Transverse colon (tissue), 4 donors: ENCODE measurements at regions not wholly inside any gene's neighbourhood (a gene's known extent, or its start where the extent isn't known, plus 50 kb on each side); places are given as distances from the start of the nearest gene placed in this dataset.
"Not testable (repeated sequence)": the region's sequence is repeated elsewhere in the genome, so short reads cannot be mapped to it uniquely, and the experiment has no call there.

ENCODE experiments used
- DNase-seq: peaks from one replicate; pipeline ENCODE4 v3.0.0-alpha.2; 2019
- H3K27ac ChIP-seq, 4 donors: fragments of 200-600 bp; sonication (generic); 2 replicates each; pipeline ENCODE4 v1.5.1; 2016 to 2018; ENCODE audit warnings: inconsistent platforms in 4 of 4
- H3K27me3 ChIP-seq: fragments of 200-600 bp; sonication (generic); 2 replicates; pipeline ENCODE4 v1.5.1; 2017; ENCODE audit warnings: inconsistent platforms
- H3K36me3 ChIP-seq, 4 donors: fragments of 200-600 bp; sonication (generic); 2 replicates each; pipeline ENCODE4 v1.5.1; 2017 to 2019; ENCODE audit warnings: inconsistent platforms in 4 of 4
- H3K4me1 ChIP-seq, 4 donors: fragments of 200-600 bp; sonication (generic); 2 replicates each; pipeline ENCODE4 v1.5.1; 2017 to 2020; ENCODE audit warnings: inconsistent platforms in 4 of 4
- H3K4me3 ChIP-seq, 4 donors: fragments of 200-600 bp; sonication (generic); 1 replicate in 1 of 4; 2 replicates in 3 of 4; pipeline versions ENCODE4 v1.5.1 to v1.6.1; 2017 to 2019; ENCODE audit warnings: inconsistent platforms in 4 of 4
- H3K9me3 ChIP-seq, 2 donors: fragments of 200-600 bp; sonication (generic); 2 replicates each; pipeline ENCODE4 v1.5.1; 2017 to 2019; ENCODE audit warnings: inconsistent platforms in 2 of 2
- EP300 ChIP-seq: sonication (generic); formaldehyde crosslinking; IDR thresholded peaks from one replicate; pipeline ENCODE4 v1.6.1; 2017; ENCODE audit warnings: antibody characterized with exemption, low read depth
- POLR2A ChIP-seq: fragments of 450-650 bp; IDR thresholded peaks from one replicate; pipeline ENCODE4 v1.6.1; 2016; ENCODE audit warnings: antibody characterized with exemption, mild to moderate bottlenecking, moderate library complexity
- POLR2AphosphoS5 ChIP-seq, 3 donors: sonication (generic); formaldehyde crosslinking; IDR thresholded peaks; one replicate each; pipeline ENCODE4 v1.6.1; 2016; ENCODE audit warnings: antibody characterized with exemption in 3 of 3
- WGBS, 2 donors: methylation state at CpG; one replicate each; pipeline ENCODE4 v1.1.5; 2018; ENCODE audit warnings: low coverage in 1 of 2; 5-methylcytosine and 5-hydroxymethylcytosine counted together
- in situ Hi-C, 4 donors: fragments of 200-750 bp; cut with MboI; loops; one replicate each; pipeline versions ENCODE4 v1.15.0 to v1.15.1; 2017; ENCODE audit warnings: low sequenced_read_pairs in 3 of 4, low pct_ligation_motif_present in 1 of 4, low pct_unique_long_range_greater_than_20kb in 1 of 4
- intact Hi-C: fragments of 100-400 bp; cut with DNase I; formaldehyde crosslinking; loops from one replicate; pipeline ENCODE4 v1.15.1; 2023; ENCODE audit warnings: low total_unique reads
- TF ChIP-seq, protein P1 (sequence below), 5 experiments: fragments of 200-600 bp in 3 of 5; fragments of 450-650 bp in 2 of 5; sonication (generic) in 3 of 5; IDR thresholded peaks; 1 replicate in 2 of 5; 2 replicates in 3 of 5; pipeline ENCODE4 v1.5.1; 2016 to 2017; ENCODE audit warnings: antibody characterized with exemption in 5 of 5, inconsistent platforms in 3 of 5, mild to moderate bottlenecking in 2 of 5, moderate library complexity in 1 of 5

DNA sequence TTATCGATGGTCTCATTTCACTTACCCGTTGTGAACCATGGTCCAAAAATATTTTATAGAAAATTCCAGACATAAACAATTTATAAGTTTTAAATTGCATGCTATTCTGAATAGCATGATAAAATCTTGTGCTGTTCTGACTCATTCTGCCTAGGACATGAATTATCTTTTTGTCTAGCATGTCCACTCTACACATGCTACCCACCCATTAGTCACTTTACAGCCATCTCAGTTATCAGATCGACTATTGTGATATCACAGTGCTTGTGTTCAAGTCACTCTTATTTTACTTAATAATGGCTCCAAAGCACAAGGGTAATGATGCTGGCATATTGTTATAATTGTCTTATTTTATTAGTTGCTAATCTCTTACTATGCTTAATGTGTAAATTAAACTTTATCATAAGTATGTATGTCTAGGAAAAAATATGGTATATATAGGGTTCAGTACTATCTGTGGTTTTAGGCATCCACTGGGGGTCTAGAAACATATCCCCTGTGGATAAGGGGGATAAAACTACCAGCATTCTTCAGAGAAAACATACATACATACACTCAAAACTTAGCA is 252.0 kb upstream of the HTR1E start:
- DNase-seq: no peak
- no peaks in the 10 kb centered on the region for H3K4me1 ChIP-seq
- in situ Hi-C loops: no loop called here
- intact Hi-C loops: no loop called here
- no peaks in the 10 kb centered on the region for H3K9me3 ChIP-seq
- WGBS, 2 donors: 70 to 78% methylated on average over 3 of the region's 3 CpGs
- TF ChIP-seq EP300 (no peak), POLR2A (no peak)
- H3K27ac ChIP-seq: no peak overlapping the region
- no peak overlapping the region for H3K4me3 ChIP-seq
- H3K27me3 ChIP-seq: no peaks in the 10 kb centered on the region
- H3K36me3 ChIP-seq: no peaks in the 10 kb centered on the region

DNA sequence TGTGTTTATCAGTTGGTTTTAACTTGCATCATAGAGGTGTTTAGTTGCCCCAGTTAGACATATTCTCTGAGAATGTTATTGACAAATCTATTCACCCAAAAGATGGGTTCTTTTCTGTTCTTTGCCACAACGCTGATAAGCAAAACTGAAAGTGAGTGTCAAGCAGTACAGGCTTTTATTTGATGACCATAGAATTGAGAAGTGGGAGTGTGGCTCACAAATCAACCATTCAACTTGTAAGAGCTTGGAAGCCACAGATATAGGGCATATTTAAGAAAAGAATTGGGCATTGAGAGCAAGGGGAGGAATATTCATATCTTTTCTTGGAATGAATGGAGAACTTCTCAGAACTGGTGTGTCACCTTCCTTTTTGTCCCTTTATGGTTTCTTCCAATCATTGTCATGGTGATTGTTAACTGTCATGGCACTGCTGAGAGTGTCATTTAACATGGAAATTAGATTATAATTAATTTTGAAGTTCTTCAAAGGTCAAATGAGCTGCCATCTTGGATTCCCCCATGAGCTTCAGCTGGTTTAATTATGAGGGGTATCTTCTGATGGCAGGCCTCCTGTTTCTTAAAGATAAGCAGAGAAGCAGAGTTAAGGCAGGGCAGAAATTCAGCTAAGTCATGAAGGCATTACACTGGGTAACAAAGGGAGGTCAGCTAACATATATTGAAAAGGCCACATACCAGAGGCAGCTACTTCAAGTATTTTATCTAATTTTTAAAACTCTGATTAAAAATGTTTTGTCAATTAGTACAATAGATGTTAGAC is 254.0 kb upstream of the HTR1E start:
- Histone ChIP-seq H3K9me3 (no peaks in the 10 kb centered on the region), H3K27me3 (no peaks in the 10 kb centered on the region), H3K36me3 (no peaks in the 10 kb centered on the region), H3K27ac (no peak overlapping the region), H3K4me3 (no peak overlapping the region), H3K4me1 (no peaks in the 10 kb centered on the region)
- in situ Hi-C loops (no loop called here), intact Hi-C loops (no loop called here)
- DNase-seq: no peak
- TF ChIP-seq, protein P1, sequence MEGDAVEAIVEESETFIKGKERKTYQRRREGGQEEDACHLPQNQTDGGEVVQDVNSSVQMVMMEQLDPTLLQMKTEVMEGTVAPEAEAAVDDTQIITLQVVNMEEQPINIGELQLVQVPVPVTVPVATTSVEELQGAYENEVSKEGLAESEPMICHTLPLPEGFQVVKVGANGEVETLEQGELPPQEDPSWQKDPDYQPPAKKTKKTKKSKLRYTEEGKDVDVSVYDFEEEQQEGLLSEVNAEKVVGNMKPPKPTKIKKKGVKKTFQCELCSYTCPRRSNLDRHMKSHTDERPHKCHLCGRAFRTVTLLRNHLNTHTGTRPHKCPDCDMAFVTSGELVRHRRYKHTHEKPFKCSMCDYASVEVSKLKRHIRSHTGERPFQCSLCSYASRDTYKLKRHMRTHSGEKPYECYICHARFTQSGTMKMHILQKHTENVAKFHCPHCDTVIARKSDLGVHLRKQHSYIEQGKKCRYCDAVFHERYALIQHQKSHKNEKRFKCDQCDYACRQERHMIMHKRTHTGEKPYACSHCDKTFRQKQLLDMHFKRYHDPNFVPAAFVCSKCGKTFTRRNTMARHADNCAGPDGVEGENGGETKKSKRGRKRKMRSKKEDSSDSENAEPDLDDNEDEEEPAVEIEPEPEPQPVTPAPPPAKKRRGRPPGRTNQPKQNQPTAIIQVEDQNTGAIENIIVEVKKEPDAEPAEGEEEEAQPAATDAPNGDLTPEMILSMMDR (IDR thresholded peaks at IDR 0.05): no peak
- TF ChIP-seq POLR2AphosphoS5 (IDR thresholded peaks at IDR 0.05) (no peak), EP300 (no peak), POLR2A (no peak)
- 58 to 70% methylated on average over 1 of the region's 1 CpG for WGBS, 2 donors

DNA sequence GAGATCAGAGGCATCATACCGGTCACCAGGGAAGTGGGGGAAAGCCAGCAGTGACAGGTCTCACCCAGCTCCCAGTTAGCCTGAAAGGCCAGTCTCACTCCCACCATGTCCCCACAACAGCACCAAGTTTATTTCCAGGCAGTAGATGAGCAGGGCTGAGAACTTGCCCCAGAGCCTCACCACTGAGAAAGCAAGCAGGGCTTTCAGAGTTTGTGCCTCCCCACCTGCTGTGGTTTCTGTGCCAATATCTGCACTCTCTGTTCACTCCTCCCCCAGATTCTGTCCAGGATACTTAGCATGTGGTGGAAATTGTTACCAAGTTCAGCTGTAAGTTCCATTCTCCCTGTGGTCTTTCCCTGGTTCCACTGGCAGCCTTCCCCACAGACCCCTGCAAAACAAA is 255.0 kb upstream of the HTR1E start:
- Histone ChIP-seq H3K27ac (no peak overlapping the region), H3K4me1 (no peaks in the 10 kb centered on the region), H3K36me3 (no peaks in the 10 kb centered on the region), H3K4me3 (no peak overlapping the region), H3K27me3 (no peaks in the 10 kb centered on the region), H3K9me3 (no peaks in the 10 kb centered on the region)
- intact Hi-C loops (no loop called here), in situ Hi-C loops (no loop called here)
- DNase-seq: no peak
- TF ChIP-seq EP300 (no peak), POLR2A (no peak), POLR2AphosphoS5 (IDR thresholded peaks at IDR 0.05) (no peak)
- TF ChIP-seq, protein P1 (IDR thresholded peaks at IDR 0.05): no peak
- WGBS, 2 donors: 83 to 88% methylated on average over 1 of the region's 1 CpG

DNA sequence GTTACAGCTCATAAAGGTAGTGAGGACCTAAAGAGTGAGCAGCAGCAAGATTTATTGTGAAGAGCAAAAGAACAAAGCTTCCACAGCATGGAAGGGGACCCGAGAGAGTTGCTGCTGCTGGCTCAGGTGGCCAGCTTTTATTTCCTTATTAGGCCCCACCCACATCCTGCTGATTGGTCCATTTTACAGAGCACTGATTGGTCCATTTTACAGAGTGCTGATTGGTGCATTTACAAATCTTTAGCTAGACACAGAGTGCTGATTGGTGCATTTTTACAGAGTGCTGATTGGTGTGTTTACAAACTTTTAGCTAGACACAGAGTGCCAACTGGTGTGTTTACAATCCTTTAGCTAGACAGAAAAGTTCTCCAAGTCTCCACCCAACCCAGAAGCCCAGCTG is 256.2 kb upstream of the HTR1E start:
- H3K36me3 ChIP-seq, H3K27ac ChIP-seq, H3K4me3 ChIP-seq, in situ Hi-C loops, H3K9me3 ChIP-seq, intact Hi-C loops, H3K4me1 ChIP-seq, DNase-seq, H3K27me3 ChIP-seq: not testable (repeated sequence)
- 78% methylated on average over 1 of the region's 1 CpG; no CpG with 5 or more reads in 1 of the 2 donors for WGBS, 2 donors

DNA sequence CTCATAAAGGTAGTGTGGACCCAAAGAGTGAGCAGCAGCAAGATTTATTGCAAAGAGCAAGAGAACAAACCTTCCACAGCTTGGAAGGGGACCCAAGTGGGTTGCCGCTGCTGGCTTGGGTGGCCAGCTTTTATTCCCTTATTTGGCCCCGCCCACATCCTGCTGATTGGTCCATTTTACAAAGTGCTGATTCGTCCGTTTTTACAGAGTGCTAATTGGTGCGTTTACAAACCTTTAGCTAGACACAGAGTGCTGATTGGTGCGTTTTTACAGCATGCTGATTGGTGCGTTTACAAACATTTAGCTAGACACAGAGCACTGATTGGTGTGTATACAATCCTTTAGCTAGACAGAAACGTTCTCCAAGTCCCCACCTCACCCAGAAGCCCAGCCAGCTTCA is 265.2 kb upstream of the HTR1E start:
- H3K4me1 ChIP-seq, H3K9me3 ChIP-seq, intact Hi-C loops, H3K27ac ChIP-seq, in situ Hi-C loops, H3K27me3 ChIP-seq, H3K36me3 ChIP-seq, DNase-seq, H3K4me3 ChIP-seq: not testable (repeated sequence)
- WGBS, 2 donors: 72 to 94% methylated on average over 3 to 8 of the region's 8 CpGs
